ENCODE measurements at regions not wholly inside any gene's neighbourhood (a gene's known extent, or its start where the extent isn't known, plus 50 kb on each side); places are given as distances from the start of the nearest gene placed in this dataset.

- no peak for DNase-seq
Measured at GRCh38 chr5:163373436-163374084, 63.8 kb upstream of the CCNG1 start.

- no peak for DNase-seq
Measured at GRCh38 chr5:163377982-163378381, 59.4 kb upstream of the CCNG1 start.

- DNase-seq: no peak
Measured at GRCh38 chr5:163379298-163380155, 57.9 kb upstream of the CCNG1 start.

- DNase-seq: no peak
Measured at GRCh38 chr5:163381832-163382231, 55.6 kb upstream of the CCNG1 start.

- no peak for DNase-seq
Measured at GRCh38 chr5:163383754-163384153, 53.6 kb upstream of the CCNG1 start.

GRCh38 chr5:163384669-163385068, 52.7 kb upstream of the CCNG1 start:
- DNase-seq: no peak

GRCh38 chr5:163385271-163385670, 52.1 kb upstream of the CCNG1 start:
- DNase-seq: no peak

- no peak for DNase-seq
Measured at GRCh38 chr5:163385824-163386223, 51.6 kb upstream of the CCNG1 start.

- DNase-seq: no peak
Measured at GRCh38 chr5:163386352-163386751, 51.0 kb upstream of the CCNG1 start.

- DNase-seq: no peak
Measured at GRCh38 chr5:163387589-163388343, 49.6 kb upstream of the CCNG1 start.

Measured in CD4-positive, alpha-beta T cell treated with Interleukin-4 for 4 hours (primary cell).